ENCODE measurements at regions not wholly inside any gene's neighbourhood (a gene's known extent, or its start where the extent isn't known, plus 50 kb on each side); places are given as distances from the start of the nearest gene placed in this dataset.

DNA sequence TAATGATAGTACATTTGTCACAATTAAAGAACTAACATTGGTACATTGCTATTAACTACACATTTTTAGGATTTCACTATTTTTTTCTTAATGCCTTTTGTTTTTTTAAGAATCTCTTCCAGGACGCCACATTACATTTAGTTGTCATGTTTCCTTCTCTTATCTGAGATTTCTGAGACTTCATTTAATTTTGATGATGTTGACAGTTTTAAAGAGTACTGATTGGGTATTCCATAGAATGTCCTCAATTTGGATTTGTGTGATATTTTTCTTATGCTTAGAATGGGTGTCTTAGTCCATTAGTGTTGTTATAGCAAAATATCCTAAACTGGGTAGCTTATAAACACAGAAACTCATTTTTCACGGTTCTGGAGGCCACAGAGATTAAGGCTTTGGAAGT is 1095.5 kb upstream of the LCORL start:
- Histone ChIP-seq H3K36me3 (ENCODE audit: control insufficient read depth, insufficient read depth, low read length) (no peaks in the 10 kb centered on the region), H3K4me1 (ENCODE audit: control insufficient read depth, insufficient read depth, low read length, poor library complexity, severe bottlenecking) (no peaks in the 10 kb centered on the region), H3K9me3 (ENCODE audit: control insufficient read depth, low read length) (peaks cover 5% of the 10 kb centered on the region), H3K27ac (ENCODE audit: low read depth, low read length, severe bottlenecking) (no peak overlapping the region), H3K4me3 (ENCODE audit: extremely low read depth, insufficient read depth, low read length, poor library complexity, severe bottlenecking) (no peak overlapping the region)
- WGBS, 2 experiments (ENCODE audit: insufficient coverage in 2 of 2), result no CpG with 5 or more reads among the region's 2 CpGs

DNA sequence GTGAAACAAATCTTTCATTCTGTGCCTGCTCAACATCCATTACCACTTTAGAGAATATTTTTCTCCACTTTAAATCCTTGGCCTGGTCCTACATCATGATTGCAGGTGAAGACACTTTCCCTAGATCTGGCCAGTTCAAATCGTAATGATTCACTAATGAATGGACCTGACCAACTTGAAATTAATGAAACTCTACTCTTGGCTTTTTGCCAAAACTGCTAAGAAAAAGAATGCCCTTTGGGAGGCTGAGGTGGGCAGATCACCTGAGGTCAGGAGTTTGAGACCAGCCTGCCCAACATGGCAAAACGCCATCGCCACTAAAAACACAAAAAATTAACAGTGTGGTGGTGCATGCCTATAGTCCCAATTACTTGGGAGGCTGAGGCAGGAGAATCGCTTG is 1082.6 kb upstream of the LCORL start:
- no peaks in the 10 kb centered on the region for H3K36me3 ChIP-seq (ENCODE audit: control insufficient read depth, insufficient read depth, low read length)
- H3K4me1 ChIP-seq (ENCODE audit: control insufficient read depth, insufficient read depth, low read length, poor library complexity, severe bottlenecking), result no peaks in the 10 kb centered on the region
- H3K9me3 ChIP-seq (ENCODE audit: control insufficient read depth, low read length), result no peaks in the 10 kb centered on the region
- no peak overlapping the region for H3K4me3 ChIP-seq (ENCODE audit: extremely low read depth, insufficient read depth, low read length, poor library complexity, severe bottlenecking)
- 67% methylated on average over 1 of the region's 4 CpGs; no CpG with 5 or more reads in 1 of the 2 experiments for WGBS, 2 experiments (ENCODE audit: insufficient coverage in 2 of 2)
- no peak overlapping the region for H3K27ac ChIP-seq (ENCODE audit: low read depth, low read length, severe bottlenecking)

DNA sequence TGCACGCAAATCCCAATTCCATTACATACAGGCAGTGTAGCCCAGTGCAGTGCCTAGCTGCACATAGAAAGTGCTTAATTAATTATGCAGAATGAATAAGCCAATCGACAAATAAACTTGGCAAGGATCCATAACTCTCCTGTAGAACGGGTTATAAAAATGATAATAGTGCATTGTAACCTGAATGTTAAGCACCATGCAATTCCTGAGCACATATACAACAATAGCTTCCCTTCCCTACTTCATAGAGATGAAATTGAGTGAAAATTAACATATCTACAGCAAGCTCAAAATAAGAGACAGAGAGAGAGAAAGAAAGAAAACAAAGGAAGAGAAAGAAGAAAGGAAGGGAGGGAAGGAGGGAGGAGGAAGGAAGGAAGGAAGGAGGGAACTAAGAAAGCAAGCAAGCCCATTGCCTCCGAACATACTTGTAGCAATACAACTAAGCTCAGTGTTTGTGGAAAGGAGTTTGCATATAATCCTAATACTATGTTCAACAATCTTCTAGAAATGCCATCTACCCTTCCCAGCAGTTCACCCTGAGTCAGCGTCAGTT is 1074.0 kb upstream of the LCORL start:
- Histone ChIP-seq H3K27ac (ENCODE audit: low read depth, low read length, severe bottlenecking) (no peak overlapping the region), H3K4me1 (ENCODE audit: control insufficient read depth, insufficient read depth, low read length, poor library complexity, severe bottlenecking) (no peaks in the 10 kb centered on the region), H3K4me3 (ENCODE audit: extremely low read depth, insufficient read depth, low read length, poor library complexity, severe bottlenecking) (no peak overlapping the region), H3K36me3 (ENCODE audit: control insufficient read depth, insufficient read depth, low read length) (no peaks in the 10 kb centered on the region), H3K9me3 (ENCODE audit: control insufficient read depth, low read length) (no peaks in the 10 kb centered on the region)
- no CpG with 5 or more reads among the region's 5 CpGs for WGBS, 2 experiments (ENCODE audit: insufficient coverage in 2 of 2)

DNA sequence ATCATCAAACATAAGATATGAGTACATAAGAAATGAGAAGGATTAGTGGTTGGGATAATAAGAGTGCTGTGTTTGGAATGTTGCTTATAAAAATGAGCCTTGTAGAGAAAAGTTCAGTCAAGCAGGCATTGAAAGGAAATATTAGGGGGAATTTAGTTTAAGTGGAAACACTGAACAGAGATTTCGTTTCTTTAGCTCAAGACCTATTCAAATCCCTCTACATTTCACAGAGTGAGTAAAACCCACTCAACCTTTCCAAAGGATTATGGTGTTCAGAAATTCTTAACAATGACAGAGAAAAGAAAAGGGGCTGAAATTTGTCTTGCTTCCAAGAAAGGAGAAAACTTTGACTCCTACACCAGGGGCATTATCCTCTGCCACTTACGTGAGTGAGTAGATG is 1072.4 kb upstream of the LCORL start:
- no peak overlapping the region for H3K27ac ChIP-seq (ENCODE audit: low read depth, low read length, severe bottlenecking)
- WGBS, 2 experiments (ENCODE audit: insufficient coverage in 2 of 2), result 0% methylated on average over 1 of the region's 2 CpGs; no CpG with 5 or more reads in 1 of the 2 experiments
- no peaks in the 10 kb centered on the region for H3K4me1 ChIP-seq (ENCODE audit: control insufficient read depth, insufficient read depth, low read length, poor library complexity, severe bottlenecking)
- H3K4me3 ChIP-seq (ENCODE audit: extremely low read depth, insufficient read depth, low read length, poor library complexity, severe bottlenecking), result no peak overlapping the region
- no peaks in the 10 kb centered on the region for H3K36me3 ChIP-seq (ENCODE audit: control insufficient read depth, insufficient read depth, low read length)
- H3K9me3 ChIP-seq (ENCODE audit: control insufficient read depth, low read length), result no peaks in the 10 kb centered on the region

- Histone ChIP-seq H3K27ac (ENCODE audit: low read depth, low read length, severe bottlenecking) (no peak overlapping the region), H3K4me3 (ENCODE audit: extremely low read depth, insufficient read depth, low read length, poor library complexity, severe bottlenecking) (no peak overlapping the region), H3K36me3 (ENCODE audit: control insufficient read depth, insufficient read depth, low read length) (no peaks in the 10 kb centered on the region), H3K4me1 (ENCODE audit: control insufficient read depth, insufficient read depth, low read length, poor library complexity, severe bottlenecking) (no peaks in the 10 kb centered on the region), H3K9me3 (ENCODE audit: control insufficient read depth, low read length) (no peaks in the 10 kb centered on the region)
Observed at GRCh38 chr4:19092797-19093196, 1071.2 kb upstream of the LCORL start.

- Histone ChIP-seq H3K4me3 (ENCODE audit: extremely low read depth, insufficient read depth, low read length, poor library complexity, severe bottlenecking) (no peak overlapping the region), H3K27ac (ENCODE audit: low read depth, low read length, severe bottlenecking) (no peak overlapping the region), H3K36me3 (ENCODE audit: control insufficient read depth, insufficient read depth, low read length) (no peaks in the 10 kb centered on the region), H3K9me3 (ENCODE audit: control insufficient read depth, low read length) (peaks cover 5% of the 10 kb centered on the region), H3K4me1 (ENCODE audit: control insufficient read depth, insufficient read depth, low read length, poor library complexity, severe bottlenecking) (no peaks in the 10 kb centered on the region)
- 84 to 89% methylated on average over 2 of the region's 2 CpGs for WGBS, 2 experiments (ENCODE audit: insufficient coverage in 2 of 2)
Observed at GRCh38 chr4:19074036-19074435, 1052.5 kb upstream of the LCORL start.

DNA sequence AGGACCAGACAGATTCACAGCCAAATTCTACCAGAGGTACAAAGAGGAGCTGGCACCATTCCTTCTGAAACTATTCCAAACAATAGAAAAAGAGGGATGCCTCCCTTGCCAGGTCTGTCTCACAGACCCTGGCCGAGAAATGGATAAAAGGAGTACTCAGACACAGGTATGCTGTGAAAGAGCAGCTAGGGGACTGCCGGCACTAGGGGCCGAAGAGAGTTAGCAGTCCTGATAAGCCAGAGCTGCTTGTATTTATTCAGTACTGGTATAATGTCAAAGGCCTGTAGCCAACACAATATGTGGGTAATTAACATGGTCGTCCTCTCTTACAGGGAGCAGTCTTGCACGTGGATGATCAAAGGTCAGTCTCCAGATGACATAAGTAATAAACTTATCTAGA is 1042.1 kb upstream of the LCORL start:
- Histone ChIP-seq H3K4me3 (ENCODE audit: extremely low read depth, insufficient read depth, low read length, poor library complexity, severe bottlenecking) (no peak overlapping the region), H3K4me1 (ENCODE audit: control insufficient read depth, insufficient read depth, low read length, poor library complexity, severe bottlenecking) (no peaks in the 10 kb centered on the region), H3K27ac (ENCODE audit: low read depth, low read length, severe bottlenecking) (no peak overlapping the region), H3K9me3 (ENCODE audit: control insufficient read depth, low read length) (peaks cover 9% of the 10 kb centered on the region), H3K36me3 (ENCODE audit: control insufficient read depth, insufficient read depth, low read length) (no peaks in the 10 kb centered on the region)
- 83 to 89% methylated on average over 3 to 5 of the region's 5 CpGs for WGBS, 2 experiments (ENCODE audit: insufficient coverage in 2 of 2)

- Histone ChIP-seq H3K36me3 (ENCODE audit: control insufficient read depth, insufficient read depth, low read length) (no peaks in the 10 kb centered on the region), H3K27ac (ENCODE audit: low read depth, low read length, severe bottlenecking) (no peak overlapping the region), H3K4me3 (ENCODE audit: extremely low read depth, insufficient read depth, low read length, poor library complexity, severe bottlenecking) (no peak overlapping the region), H3K9me3 (ENCODE audit: control insufficient read depth, low read length) (peaks cover 5% of the 10 kb centered on the region), H3K4me1 (ENCODE audit: control insufficient read depth, insufficient read depth, low read length, poor library complexity, severe bottlenecking) (peaks cover 5% of the 10 kb centered on the region)
- 86% methylated on average over 1 of the region's 1 CpG; no CpG with 5 or more reads in 1 of the 2 experiments for WGBS, 2 experiments (ENCODE audit: insufficient coverage in 2 of 2)
Observed at GRCh38 chr4:19054916-19055315, 1033.4 kb upstream of the LCORL start.

- peak overlapping the region; percentile 33 for H3K27ac ChIP-seq (ENCODE audit: low read depth, low read length, severe bottlenecking)
- peaks cover 10% of the 10 kb centered on the region for H3K4me1 ChIP-seq (ENCODE audit: control insufficient read depth, insufficient read depth, low read length, poor library complexity, severe bottlenecking)
- H3K36me3 ChIP-seq (ENCODE audit: control insufficient read depth, insufficient read depth, low read length), result no peaks in the 10 kb centered on the region
- 33 to 62% methylated on average over 2 of the region's 5 CpGs for WGBS, 2 experiments (ENCODE audit: insufficient coverage in 2 of 2)
- H3K4me3 ChIP-seq (ENCODE audit: extremely low read depth, insufficient read depth, low read length, poor library complexity, severe bottlenecking), result no peak overlapping the region
- peaks cover 5% of the 10 kb centered on the region for H3K9me3 ChIP-seq (ENCODE audit: control insufficient read depth, low read length)
Observed at GRCh38 chr4:19051831-19052230, 1030.3 kb upstream of the LCORL start.

DNA sequence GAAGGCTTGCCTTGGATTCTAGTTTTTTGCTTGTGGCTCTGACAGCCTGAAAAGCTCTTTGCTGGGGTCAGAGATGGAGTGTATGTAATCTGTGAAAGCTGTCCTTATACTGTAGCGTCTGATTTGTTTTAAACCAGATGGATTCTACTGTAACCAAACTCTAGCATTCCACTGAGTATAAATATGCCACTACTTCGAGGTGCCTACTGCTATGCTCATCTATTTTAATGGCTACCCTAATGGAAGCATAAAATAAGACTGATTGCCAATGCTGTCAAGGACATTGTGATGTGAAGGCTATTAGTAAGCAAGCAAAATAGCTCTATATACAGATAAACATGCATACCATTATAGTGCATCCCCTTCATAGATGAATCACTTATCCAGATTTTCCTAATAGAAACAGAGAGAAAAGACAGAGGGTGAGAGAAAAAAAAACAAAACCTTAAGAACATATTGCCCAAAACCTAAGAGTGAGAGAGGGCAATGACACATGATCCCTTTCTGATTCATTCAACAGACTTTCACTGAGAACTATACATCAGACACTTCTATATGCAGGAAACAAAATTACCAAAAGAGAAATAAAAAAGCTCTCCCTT is 1025.8 kb upstream of the LCORL start:
- peaks cover 10% of the 10 kb centered on the region for H3K4me1 ChIP-seq (ENCODE audit: control insufficient read depth, insufficient read depth, low read length, poor library complexity, severe bottlenecking)
- no CpG with 5 or more reads among the region's 2 CpGs for WGBS, 2 experiments (ENCODE audit: insufficient coverage in 2 of 2)
- H3K36me3 ChIP-seq (ENCODE audit: control insufficient read depth, insufficient read depth, low read length), result no peaks in the 10 kb centered on the region
- no peak overlapping the region for H3K4me3 ChIP-seq (ENCODE audit: extremely low read depth, insufficient read depth, low read length, poor library complexity, severe bottlenecking)
- no peaks in the 10 kb centered on the region for H3K9me3 ChIP-seq (ENCODE audit: control insufficient read depth, low read length)
- H3K27ac ChIP-seq (ENCODE audit: low read depth, low read length, severe bottlenecking), result no peak overlapping the region

- Histone ChIP-seq H3K9me3 (ENCODE audit: control insufficient read depth, low read length) (no peaks in the 10 kb centered on the region), H3K36me3 (ENCODE audit: control insufficient read depth, insufficient read depth, low read length) (no peaks in the 10 kb centered on the region), H3K27ac (ENCODE audit: low read depth, low read length, severe bottlenecking) (no peak overlapping the region), H3K4me1 (ENCODE audit: control insufficient read depth, insufficient read depth, low read length, poor library complexity, severe bottlenecking) (no peaks in the 10 kb centered on the region), H3K4me3 (ENCODE audit: extremely low read depth, insufficient read depth, low read length, poor library complexity, severe bottlenecking) (no peak overlapping the region)
- 91 to 97% methylated on average over 3 of the region's 3 CpGs for WGBS, 2 experiments (ENCODE audit: insufficient coverage in 2 of 2)
Observed at GRCh38 chr4:19039816-19040215, 1018.3 kb upstream of the LCORL start.
